ENCODE measurements at regions not wholly inside any gene's neighbourhood (a gene's known extent, or its start where the extent isn't known, plus 50 kb on each side); places are given as distances from the start of the nearest gene placed in this dataset.
"Not testable (repeated sequence)": the region's sequence is repeated elsewhere in the genome, so short reads cannot be mapped to it uniquely, and the experiment has no call there.

- H4K8ac ChIP-seq (ENCODE audit: low read depth, low read length), result no peak overlapping the region
- no peak overlapping the region for H3K14ac ChIP-seq (ENCODE audit: low read length)
- H2BK12ac ChIP-seq (ENCODE audit: low read length), result no peak overlapping the region
- no peak overlapping the region for H4K12ac ChIP-seq (ENCODE audit: low read depth, low read length)
- no peak overlapping the region for H3K27ac ChIP-seq (ENCODE audit: low read depth, low read length)
- no peak overlapping the region for H3K4ac ChIP-seq (ENCODE audit: low read depth, low read length)
- H3K9ac ChIP-seq (ENCODE audit: low read length), result no peak overlapping the region
- no peaks in the 10 kb centered on the region for H3K9me3 ChIP-seq (ENCODE audit: insufficient read depth, low read depth, low read length)
- WGBS (ENCODE audit: extremely low coverage, insufficient coverage, insufficient read length), result no CpG with 5 or more reads among the region's 2 CpGs
- DNase-seq, result no peak
- H3K27me3 ChIP-seq (ENCODE audit: insufficient read depth, low read length), result no peaks in the 10 kb centered on the region
- H2BK5ac ChIP-seq (ENCODE audit: low read depth, low read length, poor library complexity), result no peak overlapping the region
- no peak overlapping the region for H2BK120ac ChIP-seq (ENCODE audit: insufficient read depth, low read length, poor library complexity)
- H4K91ac ChIP-seq (ENCODE audit: low read depth, low read length), result no peak overlapping the region
- no peak overlapping the region for H3K4me3 ChIP-seq (ENCODE audit: low read depth, low read length)
- no peak overlapping the region for H2AK5ac ChIP-seq (ENCODE audit: low read length)
- H3K79me2 ChIP-seq (ENCODE audit: control insufficient read depth, insufficient read depth, low read length, poor library complexity), result no peaks in the 10 kb centered on the region
- no peak overlapping the region for H3K23ac ChIP-seq (ENCODE audit: low read length)
- H3K79me1 ChIP-seq (ENCODE audit: low read length), result no peaks in the 10 kb centered on the region
- no peak overlapping the region for H2AFZ ChIP-seq (ENCODE audit: insufficient read depth, low read length, poor library complexity)
- no peak overlapping the region for H3K4me2 ChIP-seq (ENCODE audit: low read length)
- H3K4me1 ChIP-seq (ENCODE audit: control insufficient read depth in 1 of 2, insufficient read depth in 2 of 2, low read length in 2 of 2), result no peaks in the 10 kb centered on the region
- no peak overlapping the region for H3K18ac ChIP-seq (ENCODE audit: low read length)
- no peaks in the 10 kb centered on the region for H3K36me3 ChIP-seq (ENCODE audit: control insufficient read depth in 1 of 2, insufficient read depth in 2 of 2, low read length in 2 of 2)
Observed at GRCh38 chr1:98288494-98288893, 367.7 kb upstream of the DPYD start.

- Histone ChIP-seq H3K4me3 (ENCODE audit: low read depth, low read length) (no peak overlapping the region), H4K91ac (ENCODE audit: low read depth, low read length) (no peak overlapping the region), H3K18ac (ENCODE audit: low read length) (no peak overlapping the region), H3K36me3 (ENCODE audit: control insufficient read depth in 1 of 2, insufficient read depth in 2 of 2, low read length in 2 of 2) (no peaks in the 10 kb centered on the region), H2BK120ac (ENCODE audit: insufficient read depth, low read length, poor library complexity) (no peak overlapping the region), H3K9me3 (ENCODE audit: insufficient read depth, low read depth, low read length) (no peaks in the 10 kb centered on the region), H2BK5ac (ENCODE audit: low read depth, low read length, poor library complexity) (no peak overlapping the region), H3K9ac (ENCODE audit: low read length) (no peak overlapping the region), H3K79me2 (ENCODE audit: control insufficient read depth, insufficient read depth, low read length, poor library complexity) (no peaks in the 10 kb centered on the region), H3K14ac (ENCODE audit: low read length) (no peak overlapping the region), H3K79me1 (ENCODE audit: low read length) (no peaks in the 10 kb centered on the region), H3K27me3 (ENCODE audit: insufficient read depth, low read length) (no peaks in the 10 kb centered on the region), H3K27ac (ENCODE audit: low read depth, low read length) (no peak overlapping the region), H2BK12ac (ENCODE audit: low read length) (no peak overlapping the region), H2AFZ (ENCODE audit: insufficient read depth, low read length, poor library complexity) (no peak overlapping the region), H2AK5ac (ENCODE audit: low read length) (no peak overlapping the region), H4K12ac (ENCODE audit: low read depth, low read length) (no peak overlapping the region), H3K4me1 (ENCODE audit: control insufficient read depth in 1 of 2, insufficient read depth in 2 of 2, low read length in 2 of 2) (no peaks in the 10 kb centered on the region), H3K4me2 (ENCODE audit: low read length) (no peak overlapping the region), H4K8ac (ENCODE audit: low read depth, low read length) (no peak overlapping the region), H3K4ac (ENCODE audit: low read depth, low read length) (no peak overlapping the region), H3K23ac (ENCODE audit: low read length) (no peak overlapping the region)
- WGBS (ENCODE audit: extremely low coverage, insufficient coverage, insufficient read length), result no CpG with 5 or more reads among the region's 2 CpGs
- DNase-seq, result no peak
Observed at GRCh38 chr1:98287626-98288025, 366.8 kb upstream of the DPYD start.

- H3K27ac ChIP-seq (ENCODE audit: low read depth, low read length), result no peak overlapping the region
- H4K8ac ChIP-seq (ENCODE audit: low read depth, low read length), result no peak overlapping the region
- H3K79me1 ChIP-seq (ENCODE audit: low read length), result no peaks in the 10 kb centered on the region
- H3K4me1 ChIP-seq (ENCODE audit: control insufficient read depth in 1 of 2, insufficient read depth in 2 of 2, low read length in 2 of 2), result no peaks in the 10 kb centered on the region
- no peaks in the 10 kb centered on the region for H3K36me3 ChIP-seq (ENCODE audit: control insufficient read depth in 1 of 2, insufficient read depth in 2 of 2, low read length in 2 of 2)
- no peak overlapping the region for H2AK5ac ChIP-seq (ENCODE audit: low read length)
- no peak overlapping the region for H3K14ac ChIP-seq (ENCODE audit: low read length)
- no peaks in the 10 kb centered on the region for H3K27me3 ChIP-seq (ENCODE audit: insufficient read depth, low read length)
- no peak overlapping the region for H2BK120ac ChIP-seq (ENCODE audit: insufficient read depth, low read length, poor library complexity)
- WGBS (ENCODE audit: extremely low coverage, insufficient coverage, insufficient read length), result no CpG with 5 or more reads among the region's 1 CpG
- H3K9ac ChIP-seq (ENCODE audit: low read length), result no peak overlapping the region
- H3K4ac ChIP-seq (ENCODE audit: low read depth, low read length), result no peak overlapping the region
- H2AFZ ChIP-seq (ENCODE audit: insufficient read depth, low read length, poor library complexity), result no peak overlapping the region
- H4K12ac ChIP-seq (ENCODE audit: low read depth, low read length), result no peak overlapping the region
- H3K4me2 ChIP-seq (ENCODE audit: low read length), result no peak overlapping the region
- H2BK5ac ChIP-seq (ENCODE audit: low read depth, low read length, poor library complexity), result no peak overlapping the region
- H3K9me3 ChIP-seq (ENCODE audit: insufficient read depth, low read depth, low read length), result no peaks in the 10 kb centered on the region
- no peak for DNase-seq
- no peak overlapping the region for H3K4me3 ChIP-seq (ENCODE audit: low read depth, low read length)
- no peak overlapping the region for H4K91ac ChIP-seq (ENCODE audit: low read depth, low read length)
- no peak overlapping the region for H3K18ac ChIP-seq (ENCODE audit: low read length)
- no peak overlapping the region for H3K23ac ChIP-seq (ENCODE audit: low read length)
- no peak overlapping the region for H2BK12ac ChIP-seq (ENCODE audit: low read length)
- H3K79me2 ChIP-seq (ENCODE audit: control insufficient read depth, insufficient read depth, low read length, poor library complexity), result no peaks in the 10 kb centered on the region
Observed at GRCh38 chr1:98286656-98287055, 365.8 kb upstream of the DPYD start.

- not testable (repeated sequence) for H3K9ac ChIP-seq (ENCODE audit: low read length); H2BK12ac ChIP-seq (ENCODE audit: low read length); H3K4me2 ChIP-seq (ENCODE audit: low read length); H3K23ac ChIP-seq (ENCODE audit: low read length); H2AFZ ChIP-seq (ENCODE audit: insufficient read depth, low read length, poor library complexity); H3K14ac ChIP-seq (ENCODE audit: low read length); H3K4ac ChIP-seq (ENCODE audit: low read depth, low read length); H2AK5ac ChIP-seq (ENCODE audit: low read length); H4K91ac ChIP-seq (ENCODE audit: low read depth, low read length); H2BK120ac ChIP-seq (ENCODE audit: insufficient read depth, low read length, poor library complexity); H3K36me3 ChIP-seq (ENCODE audit: control insufficient read depth in 1 of 2, insufficient read depth in 2 of 2, low read length in 2 of 2); H3K18ac ChIP-seq (ENCODE audit: low read length); DNase-seq; H3K79me1 ChIP-seq (ENCODE audit: low read length); H3K4me3 ChIP-seq (ENCODE audit: low read depth, low read length); H2BK5ac ChIP-seq (ENCODE audit: low read depth, low read length, poor library complexity); H3K9me3 ChIP-seq (ENCODE audit: insufficient read depth, low read depth, low read length); H3K27me3 ChIP-seq (ENCODE audit: insufficient read depth, low read length); H4K8ac ChIP-seq (ENCODE audit: low read depth, low read length); H3K79me2 ChIP-seq (ENCODE audit: control insufficient read depth, insufficient read depth, low read length, poor library complexity); H3K27ac ChIP-seq (ENCODE audit: low read depth, low read length); H3K4me1 ChIP-seq (ENCODE audit: control insufficient read depth in 1 of 2, insufficient read depth in 2 of 2, low read length in 2 of 2); H4K12ac ChIP-seq (ENCODE audit: low read depth, low read length)
- WGBS (ENCODE audit: extremely low coverage, insufficient coverage, insufficient read length), result no CpG with 5 or more reads among the region's 2 CpGs
Observed at GRCh38 chr1:98285286-98285685, 364.5 kb upstream of the DPYD start.

Measured in trophoblast cell (in vitro differentiated cells and primary cell).